Neuron (in vitro differentiated cells): ENCODE measurements at regions not wholly inside any gene's neighbourhood (a gene's known extent, or its start where the extent isn't known, plus 50 kb on each side); places are given as distances from the start of the nearest gene placed in this dataset.
"Not testable (repeated sequence)": the region's sequence is repeated elsewhere in the genome, so short reads cannot be mapped to it uniquely, and the experiment has no call there.

Source experiments
- H2AFZ ChIP-seq: one replicate; pipeline ENCODE4 v1.6.1; 2013; ENCODE audit warnings: low read depth, mild to moderate bottlenecking, inconsistent platforms, low read length, moderate library complexity
- H3K27me3 ChIP-seq: one replicate; pipeline ENCODE4 v1.6.1; 2013; ENCODE audit warnings: low read length; ENCODE audit not compliant: insufficient read depth
- H3K36me3 ChIP-seq: one replicate; pipeline ENCODE4 v1.6.1; 2013; ENCODE audit warnings: low read length; ENCODE audit not compliant: insufficient read depth
- H3K4me1 ChIP-seq: one replicate; pipeline ENCODE4 v1.6.1; 2013; ENCODE audit warnings: low read length; ENCODE audit not compliant: insufficient read depth
- H3K4me3 ChIP-seq: 2 replicates; pipeline ENCODE4 v1.5.1; 2013; ENCODE audit warnings: mild to moderate bottlenecking, low read length, moderate library complexity
- H3K9me3 ChIP-seq: one replicate; pipeline ENCODE4 v1.6.1; 2013; ENCODE audit warnings: low read length

DNA sequence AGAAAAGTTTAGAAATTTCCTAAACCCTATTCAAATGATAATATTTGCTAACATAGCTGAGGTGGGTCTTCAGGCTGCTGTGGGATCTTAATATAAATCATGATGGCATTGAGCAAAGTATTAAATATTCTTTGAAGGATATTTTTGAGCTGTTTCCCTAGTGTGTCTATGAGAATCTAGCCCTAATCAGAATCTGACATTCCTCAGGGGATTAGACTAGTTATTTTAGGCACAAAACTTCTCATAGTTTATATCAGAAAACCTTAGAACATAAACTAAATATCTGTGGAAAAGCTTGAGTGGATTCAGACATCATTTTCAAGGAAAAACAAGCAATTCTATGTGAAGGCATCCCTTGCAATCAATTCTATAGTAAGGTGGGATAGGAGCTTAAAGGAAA is 594.5 kb downstream of the RFPL4B start:
- H3K27me3 ChIP-seq: no peaks in the 10 kb centered on the region
- no peak overlapping the region for H3K4me3 ChIP-seq
- H3K4me1 ChIP-seq: no peaks in the 10 kb centered on the region
- H3K36me3 ChIP-seq: no peaks in the 10 kb centered on the region
- H3K9me3 ChIP-seq: no peaks in the 10 kb centered on the region
- H2AFZ ChIP-seq: no peak overlapping the region

DNA sequence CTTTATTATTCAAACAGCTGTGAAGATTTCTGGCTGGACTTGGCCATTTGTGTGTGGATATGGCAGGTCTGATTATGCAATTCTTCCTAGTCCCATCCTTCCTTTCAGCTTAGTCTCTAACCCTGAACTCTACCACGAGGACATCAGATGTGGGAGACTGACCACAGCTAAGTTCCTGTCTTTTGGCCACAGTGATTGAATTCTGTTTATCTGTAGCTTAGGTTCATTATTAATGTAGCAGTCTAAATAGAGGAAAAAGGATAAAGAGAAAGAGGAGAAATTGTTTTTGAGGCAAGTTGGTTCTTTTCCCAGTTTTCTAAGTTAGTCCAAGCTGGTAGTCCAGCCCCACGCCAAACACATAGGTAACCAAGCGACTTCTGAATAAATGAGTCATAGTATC is 598.9 kb downstream of the RFPL4B start:
- Histone ChIP-seq H3K4me1 (no peaks in the 10 kb centered on the region), H3K36me3 (no peaks in the 10 kb centered on the region), H2AFZ (no peak overlapping the region), H3K27me3 (no peaks in the 10 kb centered on the region), H3K9me3 (no peaks in the 10 kb centered on the region), H3K4me3 (no peak overlapping the region)

DNA sequence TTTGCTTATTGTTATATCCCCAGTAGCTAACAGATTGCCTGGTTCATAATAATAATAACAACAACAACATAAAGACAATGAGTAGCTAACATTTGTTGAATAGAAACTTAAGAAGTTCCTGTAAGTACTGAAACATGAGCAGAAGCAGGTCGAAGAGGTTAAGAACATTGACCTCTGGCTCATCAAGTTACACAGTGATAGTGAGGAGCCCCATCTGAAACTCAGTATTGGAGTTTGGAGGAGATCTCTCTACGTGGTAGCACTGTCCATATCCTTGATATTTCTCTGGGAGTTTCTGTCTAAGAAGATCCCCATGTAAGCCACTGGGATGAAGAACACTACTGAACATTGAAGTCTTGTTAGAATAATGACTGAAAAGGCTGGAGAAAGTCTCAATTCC is 600.4 kb downstream of the RFPL4B start:
- Histone ChIP-seq H2AFZ (no peak overlapping the region), H3K36me3 (no peaks in the 10 kb centered on the region), H3K4me1 (no peaks in the 10 kb centered on the region), H3K4me3 (no peak overlapping the region), H3K27me3 (no peaks in the 10 kb centered on the region), H3K9me3 (peaks cover 2% of the 10 kb centered on the region)

DNA sequence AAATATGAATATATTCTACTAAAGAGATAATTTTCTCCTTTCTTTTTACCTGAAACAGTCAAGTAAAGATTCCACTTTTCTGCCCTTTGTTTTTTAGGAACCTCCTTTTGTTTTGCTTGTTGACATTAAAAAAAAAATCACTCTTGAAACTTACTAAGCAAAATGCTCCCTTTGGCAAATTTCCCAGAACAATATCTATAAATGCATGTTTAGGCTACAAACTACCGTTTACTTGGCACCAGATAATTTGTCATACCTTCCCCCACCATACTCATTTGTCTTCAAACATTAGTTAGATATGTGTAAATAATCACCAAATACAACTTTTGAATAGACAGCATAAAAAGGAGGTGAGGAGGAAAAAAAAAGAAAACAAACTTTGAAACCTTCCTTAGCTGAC is 604.7 kb downstream of the RFPL4B start:
- H2AFZ ChIP-seq: no peak overlapping the region
- no peaks in the 10 kb centered on the region for H3K36me3 ChIP-seq

DNA sequence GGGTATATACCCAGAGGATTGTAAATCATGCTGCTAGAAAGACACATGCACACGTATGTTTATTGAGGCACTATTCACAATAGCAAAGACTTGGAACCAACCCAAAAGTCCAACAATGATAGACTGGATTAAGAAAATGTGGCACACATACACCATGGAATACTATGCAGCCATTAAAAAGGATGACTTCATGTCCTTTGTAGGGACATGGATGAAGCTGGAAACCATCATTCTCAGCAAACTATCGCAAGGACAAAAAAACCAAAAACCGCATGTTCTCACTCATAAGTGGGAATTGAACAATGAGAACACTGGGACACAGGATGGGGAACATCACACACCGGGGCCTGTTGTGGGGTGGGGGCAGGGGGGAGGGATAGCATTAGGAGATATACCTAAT is 608.6 kb downstream of the RFPL4B start:
- not testable (repeated sequence) for H2AFZ ChIP-seq, H3K36me3 ChIP-seq, H3K4me3 ChIP-seq, H3K27me3 ChIP-seq, H3K9me3 ChIP-seq, H3K4me1 ChIP-seq

More for the DNA sequence above, 604.7 kb downstream of the RFPL4B start:
- Histone ChIP-seq H3K4me1 (peaks cover 5% of the 10 kb centered on the region), H3K27me3 (no peaks in the 10 kb centered on the region), H3K4me3 (no peak overlapping the region), H3K9me3 (peaks cover 2% of the 10 kb centered on the region)

DNA sequence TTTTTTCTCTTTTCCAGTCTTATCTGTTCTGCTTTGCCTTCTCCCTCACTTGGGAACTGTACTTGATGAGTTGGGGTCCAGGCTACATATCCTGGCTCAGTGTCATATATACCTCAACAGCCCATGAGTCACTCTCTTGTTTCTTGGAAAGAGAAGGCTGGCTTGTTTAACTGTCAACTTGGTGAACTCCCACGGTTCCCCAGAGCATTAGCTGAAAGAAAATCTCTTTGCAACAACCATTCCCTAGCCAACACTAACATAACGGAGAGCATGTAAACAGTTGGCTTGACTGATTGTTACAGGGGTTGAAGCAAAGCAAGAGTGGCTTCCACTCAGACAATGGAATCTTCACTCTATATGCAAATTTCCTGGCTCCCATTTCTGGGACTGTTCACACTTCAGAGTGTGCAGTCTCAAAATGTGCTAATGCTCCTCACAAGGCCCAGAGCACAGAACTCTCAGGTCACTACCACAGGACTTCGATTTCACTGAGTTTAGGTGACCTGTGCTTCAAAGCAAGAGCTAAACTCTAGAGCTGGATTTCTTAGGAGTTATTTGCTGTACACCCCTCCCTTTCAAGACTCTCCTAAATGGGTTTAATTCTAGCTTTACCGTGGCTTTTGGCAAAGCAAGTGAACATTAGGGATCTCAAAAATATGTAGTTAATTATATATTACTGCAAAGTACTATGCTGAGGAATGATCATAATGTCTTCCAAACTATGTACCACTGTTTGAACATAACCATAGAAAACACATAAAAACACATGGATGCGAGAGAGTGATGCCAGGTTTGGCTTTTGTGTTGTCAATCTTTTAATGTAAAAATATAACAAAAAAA is 609.8 kb downstream of the RFPL4B start:
- Histone ChIP-seq H2AFZ (peak overlapping the region; percentile 31), H3K9me3 (no peaks in the 10 kb centered on the region), H3K4me1 (peaks cover 7% of the 10 kb centered on the region), H3K36me3 (no peaks in the 10 kb centered on the region), H3K4me3 (no peak overlapping the region), H3K27me3 (no peaks in the 10 kb centered on the region)

DNA sequence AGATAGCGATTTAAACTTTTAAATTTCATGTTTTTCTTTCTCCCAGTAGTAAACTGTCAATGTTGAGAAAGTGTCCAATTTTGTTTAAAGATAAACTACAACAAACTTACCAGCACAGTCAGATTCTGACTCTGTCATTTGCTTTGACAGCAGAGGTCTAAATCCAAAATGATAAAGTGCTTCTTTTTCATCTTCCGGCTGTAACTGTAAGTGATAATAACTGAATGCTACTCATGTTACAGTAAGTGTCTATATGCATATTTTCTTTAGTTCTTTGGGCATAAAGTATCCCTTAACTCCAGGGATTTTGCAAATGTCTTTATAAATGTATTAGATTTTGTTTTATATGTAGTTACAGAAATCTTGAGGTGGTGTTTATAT is 610.4 kb downstream of the RFPL4B start:
- Histone ChIP-seq H3K4me1 (peaks cover 7% of the 10 kb centered on the region), H3K27me3 (no peaks in the 10 kb centered on the region), H3K36me3 (no peaks in the 10 kb centered on the region), H3K4me3 (no peak overlapping the region), H3K9me3 (no peaks in the 10 kb centered on the region), H2AFZ (peak overlapping the region; percentile 31)

DNA sequence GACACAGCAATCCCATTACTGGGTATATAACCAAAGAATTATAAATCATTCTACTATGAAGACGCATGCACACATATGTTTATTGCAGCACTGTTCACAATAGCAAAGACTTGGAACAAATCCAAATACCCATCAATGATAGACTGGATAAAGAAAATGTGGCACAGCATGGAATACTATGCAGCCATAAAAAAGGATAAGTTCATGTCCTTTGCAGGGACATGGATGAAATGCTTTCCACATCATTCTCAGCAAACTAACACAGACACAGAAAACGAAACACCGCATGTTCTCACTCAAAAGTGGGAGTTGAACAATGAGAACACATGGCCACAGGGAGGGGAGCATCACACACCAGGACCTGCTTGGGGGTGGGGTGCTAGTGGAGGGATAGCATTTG is 613.0 kb downstream of the RFPL4B start:
- not testable (repeated sequence) for H2AFZ ChIP-seq, H3K27me3 ChIP-seq, H3K36me3 ChIP-seq, H3K9me3 ChIP-seq, H3K4me3 ChIP-seq, H3K4me1 ChIP-seq

DNA sequence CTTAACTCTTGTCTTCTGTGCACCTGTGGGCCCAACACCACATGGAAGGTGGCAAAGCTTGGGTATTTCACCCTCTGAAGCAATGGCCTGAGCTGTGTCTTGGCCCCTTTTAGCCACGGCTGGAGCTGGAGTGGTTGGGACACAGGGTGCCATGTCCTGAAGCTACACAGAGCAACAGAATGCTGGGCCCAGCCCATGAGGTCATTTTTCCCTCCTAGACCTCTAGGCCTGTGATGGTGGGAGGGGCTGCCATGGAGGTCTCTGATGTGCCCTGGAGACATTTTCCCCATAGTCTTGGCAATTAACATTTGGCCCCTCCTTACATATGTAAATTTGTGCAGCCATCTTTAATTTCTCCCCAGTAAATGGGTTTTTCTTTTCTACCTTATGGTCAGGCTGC is 620.8 kb downstream of the RFPL4B start:
- Histone ChIP-seq H3K4me1 (peaks cover 3% of the 10 kb centered on the region), H2AFZ (no peak overlapping the region), H3K36me3 (no peaks in the 10 kb centered on the region), H3K9me3 (no peaks in the 10 kb centered on the region), H3K27me3 (no peaks in the 10 kb centered on the region), H3K4me3 (no peak overlapping the region)

DNA sequence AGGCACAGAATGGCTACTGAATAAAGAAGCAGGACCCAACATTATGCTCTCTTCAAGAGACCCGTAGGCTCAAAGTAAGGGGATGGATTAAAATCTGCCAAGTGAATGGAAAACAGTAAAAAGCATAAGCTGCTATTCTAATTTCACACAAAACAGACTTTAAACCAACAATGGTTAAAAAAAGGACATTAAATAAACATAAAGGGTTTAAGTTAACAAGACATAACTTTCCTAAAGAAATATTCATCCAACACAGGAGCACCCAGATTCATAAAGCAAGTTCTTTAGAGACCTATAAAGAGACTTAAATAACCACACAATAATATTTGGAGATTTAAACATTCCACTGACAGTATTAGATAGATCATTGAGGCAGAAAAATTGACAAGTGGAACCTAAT is 624.5 kb downstream of the RFPL4B start:
- no peaks in the 10 kb centered on the region for H3K4me1 ChIP-seq
- no peaks in the 10 kb centered on the region for H3K9me3 ChIP-seq
- no peak overlapping the region for H3K4me3 ChIP-seq
- no peaks in the 10 kb centered on the region for H3K36me3 ChIP-seq
- H2AFZ ChIP-seq: no peak overlapping the region
- H3K27me3 ChIP-seq: no peaks in the 10 kb centered on the region

DNA sequence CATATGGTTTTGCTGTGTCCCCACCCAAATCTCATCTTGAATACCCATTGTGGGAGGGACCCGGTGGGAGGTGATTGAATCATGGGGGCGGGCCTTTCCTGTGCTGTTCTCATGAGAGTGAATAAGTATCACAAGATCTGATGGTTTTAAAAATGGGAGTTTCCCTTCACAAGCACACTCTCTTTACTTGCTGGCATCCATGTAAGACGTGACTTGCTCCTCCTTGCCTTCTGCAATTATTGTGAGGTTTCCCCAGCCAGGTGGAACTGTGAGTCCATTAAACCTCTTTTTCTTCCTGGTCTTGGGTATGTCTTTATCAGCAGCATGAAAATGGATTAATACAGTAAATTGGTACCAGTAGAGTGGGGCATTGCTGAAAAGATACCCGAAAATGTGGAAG is 627.8 kb downstream of the RFPL4B start:
- not testable (repeated sequence) for H3K36me3 ChIP-seq, H3K9me3 ChIP-seq, H3K4me3 ChIP-seq, H2AFZ ChIP-seq, H3K4me1 ChIP-seq, H3K27me3 ChIP-seq

DNA sequence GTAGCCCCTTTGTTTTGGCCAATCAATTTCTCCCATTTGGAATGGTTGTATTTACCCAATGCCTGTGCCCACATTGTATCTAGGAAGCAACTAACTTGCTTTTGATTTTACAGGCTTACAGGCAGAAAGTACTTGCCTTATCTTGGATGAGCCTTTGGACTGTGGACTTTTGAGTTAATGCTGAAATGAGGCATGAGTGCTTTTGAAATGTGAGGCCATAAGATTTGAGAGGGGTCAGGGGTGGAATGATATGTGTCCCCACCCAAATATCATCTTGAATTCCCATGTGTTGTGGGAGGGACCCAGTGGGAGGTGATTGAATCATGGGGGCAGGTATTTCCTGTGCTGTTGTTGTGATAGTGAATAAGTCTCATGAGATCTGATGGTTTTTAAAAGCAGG is 629.4 kb downstream of the RFPL4B start:
- not testable (repeated sequence) for H3K4me1 ChIP-seq, H3K4me3 ChIP-seq, H2AFZ ChIP-seq, H3K36me3 ChIP-seq, H3K9me3 ChIP-seq, H3K27me3 ChIP-seq

DNA sequence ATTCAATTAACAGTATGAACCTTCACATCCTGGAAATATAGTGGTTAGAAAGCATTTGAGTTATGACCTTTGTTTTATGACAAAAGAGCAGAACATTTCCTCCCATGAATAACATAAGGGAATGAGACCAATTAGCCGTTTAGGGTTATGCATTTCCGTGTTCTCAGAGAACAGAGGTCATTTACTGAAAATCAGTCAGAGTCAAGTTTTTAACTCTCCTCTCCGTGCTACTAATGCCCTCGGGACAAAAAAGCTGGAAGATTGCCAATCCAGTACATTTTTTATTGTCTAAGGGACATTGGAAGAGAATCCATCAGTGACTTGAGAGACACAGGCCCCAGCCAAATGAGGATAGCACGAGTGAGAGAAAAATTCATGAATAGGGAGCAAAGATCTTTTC is 632.7 kb downstream of the RFPL4B start:
- H3K27me3 ChIP-seq: no peaks in the 10 kb centered on the region
- H3K4me1 ChIP-seq: peaks cover 10% of the 10 kb centered on the region
- no peaks in the 10 kb centered on the region for H3K9me3 ChIP-seq
- H2AFZ ChIP-seq: no peak overlapping the region
- no peak overlapping the region for H3K4me3 ChIP-seq
- H3K36me3 ChIP-seq: no peaks in the 10 kb centered on the region

DNA sequence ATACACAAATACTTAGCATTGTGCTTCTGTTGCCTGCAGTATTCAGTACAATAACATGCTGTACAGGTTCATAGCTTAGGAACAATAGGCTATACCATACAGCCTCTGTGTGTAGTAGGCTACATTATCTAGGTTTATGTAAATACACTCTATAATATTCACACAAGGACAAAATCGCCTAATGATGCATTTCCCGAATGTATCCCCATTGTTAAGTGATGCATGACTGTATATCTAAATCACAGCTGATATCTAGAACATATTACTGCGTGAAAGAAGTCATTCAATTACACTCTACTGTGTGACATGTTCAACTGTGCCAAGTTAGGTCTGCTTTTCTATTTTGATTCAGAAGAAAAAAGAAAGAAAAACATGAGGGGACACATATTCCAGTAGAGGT is 633.5 kb downstream of the RFPL4B start:
- no peaks in the 10 kb centered on the region for H3K27me3 ChIP-seq
- H3K4me3 ChIP-seq: no peak overlapping the region
- H3K9me3 ChIP-seq: no peaks in the 10 kb centered on the region
- no peaks in the 10 kb centered on the region for H3K36me3 ChIP-seq
- H2AFZ ChIP-seq: no peak overlapping the region
- H3K4me1 ChIP-seq: peaks cover 12% of the 10 kb centered on the region
